HepG2 (cell line): ENCODE measurements at regions not wholly inside any gene's neighbourhood (a gene's known extent, or its start where the extent isn't known, plus 50 kb on each side); places are given as distances from the start of the nearest gene placed in this dataset.

Experiments used
- NR1H2 ChIP-seq: sonication (generic); formaldehyde crosslinking; IDR thresholded peaks from 2 replicates; pipeline ENCODE4 v1.8.1; 2022; ENCODE audit warnings: low read depth, missing genetic modification reagents, borderline replicate concordance
- TEAD2 ChIP-seq: sonication (generic); formaldehyde crosslinking; IDR thresholded peaks from 2 replicates; pipeline ENCODE4 v1.9.0; 2021; ENCODE audit warnings: missing genetic modification reagents
- TF ChIP-seq, protein P1 (sequence below): sonication (generic); formaldehyde crosslinking; IDR thresholded peaks from 2 replicates; pipeline ENCODE4 v1.5.0; 2020; ENCODE audit warnings: mild to moderate bottlenecking, missing genetic modification reagents, moderate library complexity
- TF ChIP-seq, protein P2 (sequence below), 2 experiments: sonication (generic) in 1 of 2; formaldehyde crosslinking in 1 of 2; IDR thresholded peaks; 2 replicates each; pipeline versions ENCODE4 v1.5.1 to v1.6.1; 2011 to 2020; ENCODE audit warnings: borderline replicate concordance in 1 of 2, low read depth in 1 of 2, low read length in 1 of 2, mild to moderate bottlenecking in 1 of 2, missing genetic modification reagents in 1 of 2, moderate library complexity in 1 of 2
- TF ChIP-seq, protein P3 (sequence below): sonication (generic); formaldehyde crosslinking; IDR thresholded peaks from 2 replicates; pipeline ENCODE4 v1.4.0; 2020; ENCODE audit warnings: low read depth, mild to moderate bottlenecking, missing genetic modification reagents
- TF ChIP-seq, protein P4 (sequence below): IDR thresholded peaks from 2 replicates; pipeline ENCODE4 v1.6.1; 2012; ENCODE audit warnings: inconsistent platforms
- TF ChIP-seq, protein P5 (sequence below): sonication (generic); formaldehyde crosslinking; IDR thresholded peaks from 2 replicates; pipeline ENCODE4 v1.8.1; 2023; ENCODE audit warnings: missing genetic modification reagents, inconsistent platforms, borderline replicate concordance

DNA sequence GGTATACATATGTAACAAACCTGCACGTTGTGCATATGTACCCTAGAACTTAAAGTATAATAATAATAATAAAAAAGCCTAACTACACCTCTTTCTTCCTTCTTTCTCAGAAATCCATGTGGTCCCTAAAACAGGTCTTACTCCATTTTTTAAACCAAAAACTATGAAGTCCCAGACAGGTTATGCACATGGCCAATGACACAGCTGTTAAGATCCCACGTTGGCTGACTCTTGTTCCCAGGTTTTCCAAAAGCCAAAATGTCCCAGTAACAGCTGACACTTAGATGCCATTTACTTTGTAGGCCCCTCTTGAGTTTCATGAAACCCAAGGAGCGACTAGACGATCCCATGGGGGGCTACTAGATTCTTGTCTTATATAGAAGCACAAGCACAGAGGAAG, 97.0 kb downstream of the KCNF1 start:
- TF ChIP-seq TEAD2 (no peak), NR1H2 (CRISPR knock-in tag) (no peak)
- TF ChIP-seq, protein P1, sequence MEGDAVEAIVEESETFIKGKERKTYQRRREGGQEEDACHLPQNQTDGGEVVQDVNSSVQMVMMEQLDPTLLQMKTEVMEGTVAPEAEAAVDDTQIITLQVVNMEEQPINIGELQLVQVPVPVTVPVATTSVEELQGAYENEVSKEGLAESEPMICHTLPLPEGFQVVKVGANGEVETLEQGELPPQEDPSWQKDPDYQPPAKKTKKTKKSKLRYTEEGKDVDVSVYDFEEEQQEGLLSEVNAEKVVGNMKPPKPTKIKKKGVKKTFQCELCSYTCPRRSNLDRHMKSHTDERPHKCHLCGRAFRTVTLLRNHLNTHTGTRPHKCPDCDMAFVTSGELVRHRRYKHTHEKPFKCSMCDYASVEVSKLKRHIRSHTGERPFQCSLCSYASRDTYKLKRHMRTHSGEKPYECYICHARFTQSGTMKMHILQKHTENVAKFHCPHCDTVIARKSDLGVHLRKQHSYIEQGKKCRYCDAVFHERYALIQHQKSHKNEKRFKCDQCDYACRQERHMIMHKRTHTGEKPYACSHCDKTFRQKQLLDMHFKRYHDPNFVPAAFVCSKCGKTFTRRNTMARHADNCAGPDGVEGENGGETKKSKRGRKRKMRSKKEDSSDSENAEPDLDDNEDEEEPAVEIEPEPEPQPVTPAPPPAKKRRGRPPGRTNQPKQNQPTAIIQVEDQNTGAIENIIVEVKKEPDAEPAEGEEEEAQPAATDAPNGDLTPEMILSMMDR (CRISPR knock-in tag) = no peak
- TF ChIP-seq, protein P2, sequence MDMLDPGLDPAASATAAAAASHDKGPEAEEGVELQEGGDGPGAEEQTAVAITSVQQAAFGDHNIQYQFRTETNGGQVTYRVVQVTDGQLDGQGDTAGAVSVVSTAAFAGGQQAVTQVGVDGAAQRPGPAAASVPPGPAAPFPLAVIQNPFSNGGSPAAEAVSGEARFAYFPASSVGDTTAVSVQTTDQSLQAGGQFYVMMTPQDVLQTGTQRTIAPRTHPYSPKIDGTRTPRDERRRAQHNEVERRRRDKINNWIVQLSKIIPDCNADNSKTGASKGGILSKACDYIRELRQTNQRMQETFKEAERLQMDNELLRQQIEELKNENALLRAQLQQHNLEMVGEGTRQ (IDR thresholded peaks at IDR 0.05; ENCODE audit: low read depth, low read length) = no peak
- TF ChIP-seq, protein P2 (CRISPR knock-in tag; IDR thresholded peaks at IDR 0.05; ENCODE audit: borderline replicate concordance) = no peak
- TF ChIP-seq, protein P3, sequence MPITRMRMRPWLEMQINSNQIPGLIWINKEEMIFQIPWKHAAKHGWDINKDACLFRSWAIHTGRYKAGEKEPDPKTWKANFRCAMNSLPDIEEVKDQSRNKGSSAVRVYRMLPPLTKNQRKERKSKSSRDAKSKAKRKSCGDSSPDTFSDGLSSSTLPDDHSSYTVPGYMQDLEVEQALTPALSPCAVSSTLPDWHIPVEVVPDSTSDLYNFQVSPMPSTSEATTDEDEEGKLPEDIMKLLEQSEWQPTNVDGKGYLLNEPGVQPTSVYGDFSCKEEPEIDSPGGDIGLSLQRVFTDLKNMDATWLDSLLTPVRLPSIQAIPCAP = no peak
- TF ChIP-seq, protein P4, sequence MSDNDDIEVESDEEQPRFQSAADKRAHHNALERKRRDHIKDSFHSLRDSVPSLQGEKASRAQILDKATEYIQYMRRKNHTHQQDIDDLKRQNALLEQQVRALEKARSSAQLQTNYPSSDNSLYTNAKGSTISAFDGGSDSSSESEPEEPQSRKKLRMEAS = no peak
- TF ChIP-seq, protein P5, sequence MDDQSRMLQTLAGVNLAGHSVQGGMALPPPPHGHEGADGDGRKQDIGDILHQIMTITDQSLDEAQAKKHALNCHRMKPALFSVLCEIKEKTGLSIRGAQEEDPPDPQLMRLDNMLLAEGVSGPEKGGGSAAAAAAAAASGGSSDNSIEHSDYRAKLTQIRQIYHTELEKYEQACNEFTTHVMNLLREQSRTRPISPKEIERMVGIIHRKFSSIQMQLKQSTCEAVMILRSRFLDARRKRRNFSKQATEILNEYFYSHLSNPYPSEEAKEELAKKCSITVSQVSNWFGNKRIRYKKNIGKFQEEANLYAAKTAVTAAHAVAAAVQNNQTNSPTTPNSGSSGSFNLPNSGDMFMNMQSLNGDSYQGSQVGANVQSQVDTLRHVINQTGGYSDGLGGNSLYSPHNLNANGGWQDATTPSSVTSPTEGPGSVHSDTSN = no peak
